ENCODE measurements at regions not wholly inside any gene's neighbourhood (a gene's known extent, or its start where the extent isn't known, plus 50 kb on each side); places are given as distances from the start of the nearest gene placed in this dataset.
A peak's percentile ranks its signal among the peaks of the same experiment; 100 is the strongest.

DNA sequence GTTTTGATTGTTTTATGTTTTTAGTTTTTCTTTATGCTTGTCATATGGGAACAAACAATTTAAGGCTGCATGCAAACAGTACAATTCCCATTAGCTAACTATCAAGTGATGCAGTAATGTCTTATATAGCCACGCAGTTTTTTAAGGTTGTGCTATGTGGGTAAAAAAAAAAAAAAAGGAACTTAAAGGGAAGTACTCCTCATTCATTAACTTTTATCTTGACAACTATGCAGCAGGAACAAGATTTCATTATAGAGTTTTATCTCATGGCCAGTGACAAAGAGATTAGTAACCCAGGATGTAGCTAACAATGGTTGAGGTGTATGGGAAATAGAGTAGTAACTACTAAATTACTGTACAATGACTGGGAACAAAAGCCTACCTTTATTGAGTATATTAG lies 1008.2 kb upstream of the CDH9 start:
- TF ChIP-seq, protein P1, sequence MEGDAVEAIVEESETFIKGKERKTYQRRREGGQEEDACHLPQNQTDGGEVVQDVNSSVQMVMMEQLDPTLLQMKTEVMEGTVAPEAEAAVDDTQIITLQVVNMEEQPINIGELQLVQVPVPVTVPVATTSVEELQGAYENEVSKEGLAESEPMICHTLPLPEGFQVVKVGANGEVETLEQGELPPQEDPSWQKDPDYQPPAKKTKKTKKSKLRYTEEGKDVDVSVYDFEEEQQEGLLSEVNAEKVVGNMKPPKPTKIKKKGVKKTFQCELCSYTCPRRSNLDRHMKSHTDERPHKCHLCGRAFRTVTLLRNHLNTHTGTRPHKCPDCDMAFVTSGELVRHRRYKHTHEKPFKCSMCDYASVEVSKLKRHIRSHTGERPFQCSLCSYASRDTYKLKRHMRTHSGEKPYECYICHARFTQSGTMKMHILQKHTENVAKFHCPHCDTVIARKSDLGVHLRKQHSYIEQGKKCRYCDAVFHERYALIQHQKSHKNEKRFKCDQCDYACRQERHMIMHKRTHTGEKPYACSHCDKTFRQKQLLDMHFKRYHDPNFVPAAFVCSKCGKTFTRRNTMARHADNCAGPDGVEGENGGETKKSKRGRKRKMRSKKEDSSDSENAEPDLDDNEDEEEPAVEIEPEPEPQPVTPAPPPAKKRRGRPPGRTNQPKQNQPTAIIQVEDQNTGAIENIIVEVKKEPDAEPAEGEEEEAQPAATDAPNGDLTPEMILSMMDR (IDR thresholded peaks at IDR 0.05): no peak

GRCh38 chr5:28027851-28028250 lies 989.5 kb upstream of the CDH9 start:
- TF ChIP-seq, protein P1 (IDR thresholded peaks at IDR 0.05): no peak

GRCh38 chr5:28017178-28017577 lies 978.8 kb upstream of the CDH9 start:
- TF ChIP-seq, protein P1 (IDR thresholded peaks at IDR 0.05): no peak

DNA sequence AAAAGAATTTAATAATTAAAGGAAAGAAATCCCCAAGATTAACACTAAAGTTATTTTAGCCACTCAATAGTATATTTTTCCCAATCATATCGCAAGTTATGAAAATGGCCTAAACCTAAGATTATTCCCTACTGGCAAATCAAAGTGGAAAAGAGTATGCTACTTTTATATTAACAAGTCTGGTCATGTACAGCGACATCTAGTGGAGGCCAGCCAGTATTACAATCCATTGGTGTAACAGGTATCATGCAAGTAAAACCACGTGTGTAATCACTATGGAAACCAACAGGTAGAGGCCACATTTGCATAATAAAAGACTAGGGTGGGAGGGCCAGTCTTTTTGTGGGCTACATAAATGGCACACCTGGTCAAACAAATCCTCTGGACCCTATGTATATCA lies 976.4 kb upstream of the CDH9 start:
- TF ChIP-seq, protein P1 (IDR thresholded peaks at IDR 0.05): peak; percentile 68

DNA sequence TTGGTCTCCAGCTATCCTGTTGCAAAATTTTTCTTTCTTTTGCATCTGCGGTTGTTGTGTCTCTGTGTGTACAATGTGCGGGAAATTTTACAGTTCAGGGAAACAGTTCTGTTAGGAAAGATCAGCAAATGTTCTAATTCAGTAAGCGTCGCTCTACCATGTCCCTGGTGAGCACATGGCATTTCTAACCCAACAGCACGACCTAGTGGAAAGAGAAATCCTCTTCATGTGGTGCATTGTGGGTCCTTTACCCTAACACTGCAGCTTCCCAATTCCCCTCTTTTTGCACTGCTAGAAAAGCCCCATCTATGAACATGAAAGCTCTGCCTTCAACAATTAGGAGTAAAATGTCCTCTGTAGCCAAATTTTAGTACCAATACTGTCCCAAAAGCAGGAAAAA lies 974.2 kb upstream of the CDH9 start:
- TF ChIP-seq, protein P1 (IDR thresholded peaks at IDR 0.05): no peak

DNA sequence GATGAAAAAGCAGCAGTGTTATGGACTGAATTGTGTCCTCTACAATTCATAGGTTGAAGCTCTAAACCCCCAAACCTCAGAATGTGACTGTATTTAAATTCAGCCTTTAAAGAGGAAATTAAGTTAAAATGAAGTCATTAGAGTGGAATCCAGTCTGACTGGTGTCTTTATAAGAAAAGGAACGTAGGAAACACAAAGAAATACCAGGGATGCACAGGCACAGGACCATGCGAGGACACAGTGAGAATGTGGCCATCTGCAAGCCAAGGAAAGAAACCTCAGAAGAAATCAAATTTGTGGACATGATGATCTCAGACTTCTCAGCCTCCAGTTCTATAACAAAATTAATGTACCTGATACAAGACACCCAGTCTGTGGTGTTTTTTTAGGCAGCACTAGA lies 971.2 kb upstream of the CDH9 start:
- TF ChIP-seq, protein P1 (IDR thresholded peaks at IDR 0.05): no peak

- TF ChIP-seq, protein P1 (IDR thresholded peaks at IDR 0.05): no peak
Observed at GRCh38 chr5:27996665-27997064, 958.3 kb upstream of the CDH9 start.

DNA sequence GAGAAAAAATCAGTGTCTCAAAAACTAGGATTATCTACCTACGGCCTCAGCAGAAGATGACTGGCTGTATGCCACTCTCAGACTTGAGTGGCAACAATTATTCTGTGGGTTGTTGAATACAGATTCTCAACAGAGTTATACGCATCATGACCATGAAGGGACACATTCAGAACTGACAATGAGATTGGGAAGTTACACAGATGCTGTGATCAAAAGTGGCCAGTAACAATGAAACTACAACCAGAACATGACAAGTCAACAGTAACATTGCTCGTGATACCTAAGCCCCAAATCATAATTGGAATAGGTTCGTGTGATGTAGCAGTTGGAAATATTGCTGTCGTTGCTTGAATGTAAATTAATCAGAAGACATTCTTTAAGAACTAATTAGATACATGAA lies 957.5 kb upstream of the CDH9 start:
- TF ChIP-seq, protein P1 (IDR thresholded peaks at IDR 0.05): no peak
